ENCODE measurements at regions not wholly inside any gene's neighbourhood (a gene's known extent, or its start where the extent isn't known, plus 50 kb on each side); places are given as distances from the start of the nearest gene placed in this dataset.

DNA sequence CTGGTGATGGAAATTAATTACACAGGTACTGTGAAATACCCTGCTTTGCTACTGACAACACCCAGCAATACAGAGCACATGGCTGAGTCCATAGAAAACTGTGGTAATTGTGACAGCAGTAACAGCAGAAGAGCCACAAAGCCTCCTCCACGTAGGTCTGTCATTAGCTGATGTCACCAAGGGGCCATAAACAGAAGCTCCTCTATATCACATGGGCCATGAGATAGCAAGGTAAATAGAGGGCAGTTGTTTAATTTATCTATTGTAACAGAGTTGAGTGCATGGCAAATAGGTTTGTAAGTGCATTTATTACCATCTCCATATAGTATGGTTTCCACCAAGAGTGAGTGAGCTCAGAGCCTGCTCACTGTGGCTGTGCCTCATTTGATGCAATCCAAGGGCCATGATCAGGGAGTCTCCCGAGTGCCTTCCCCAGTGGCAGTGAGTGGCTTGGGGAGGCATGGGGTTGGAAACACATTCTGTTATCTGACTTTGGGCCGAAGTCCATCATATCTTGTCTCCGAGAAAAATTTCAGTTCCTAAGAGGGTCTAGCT lies 281.2 kb downstream of the SKAP2 start:
- no peak overlapping the region for H3K9ac ChIP-seq (ENCODE audit: low read depth in 1 of 2, low read length in 2 of 2)
- no peaks in the 10 kb centered on the region for H3K36me3 ChIP-seq (ENCODE audit: control insufficient read depth in 4 of 4, insufficient read depth in 3 of 4, low read depth in 1 of 4, low read length in 3 of 4)
- TF ChIP-seq, protein P1, sequence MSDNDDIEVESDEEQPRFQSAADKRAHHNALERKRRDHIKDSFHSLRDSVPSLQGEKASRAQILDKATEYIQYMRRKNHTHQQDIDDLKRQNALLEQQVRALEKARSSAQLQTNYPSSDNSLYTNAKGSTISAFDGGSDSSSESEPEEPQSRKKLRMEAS (IDR thresholded peaks at IDR 0.05) = no peak
- TF ChIP-seq, protein P2, sequence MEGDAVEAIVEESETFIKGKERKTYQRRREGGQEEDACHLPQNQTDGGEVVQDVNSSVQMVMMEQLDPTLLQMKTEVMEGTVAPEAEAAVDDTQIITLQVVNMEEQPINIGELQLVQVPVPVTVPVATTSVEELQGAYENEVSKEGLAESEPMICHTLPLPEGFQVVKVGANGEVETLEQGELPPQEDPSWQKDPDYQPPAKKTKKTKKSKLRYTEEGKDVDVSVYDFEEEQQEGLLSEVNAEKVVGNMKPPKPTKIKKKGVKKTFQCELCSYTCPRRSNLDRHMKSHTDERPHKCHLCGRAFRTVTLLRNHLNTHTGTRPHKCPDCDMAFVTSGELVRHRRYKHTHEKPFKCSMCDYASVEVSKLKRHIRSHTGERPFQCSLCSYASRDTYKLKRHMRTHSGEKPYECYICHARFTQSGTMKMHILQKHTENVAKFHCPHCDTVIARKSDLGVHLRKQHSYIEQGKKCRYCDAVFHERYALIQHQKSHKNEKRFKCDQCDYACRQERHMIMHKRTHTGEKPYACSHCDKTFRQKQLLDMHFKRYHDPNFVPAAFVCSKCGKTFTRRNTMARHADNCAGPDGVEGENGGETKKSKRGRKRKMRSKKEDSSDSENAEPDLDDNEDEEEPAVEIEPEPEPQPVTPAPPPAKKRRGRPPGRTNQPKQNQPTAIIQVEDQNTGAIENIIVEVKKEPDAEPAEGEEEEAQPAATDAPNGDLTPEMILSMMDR (IDR thresholded peaks at IDR 0.05; ENCODE audit: low read depth, low read length, missing input control) = no peak
- TF ChIP-seq NR2F2 (IDR thresholded peaks at IDR 0.05) (no peak), EGR1 (IDR thresholded peaks at IDR 0.05; ENCODE audit: low read depth in 2 of 2) (no peak), SP1 (IDR thresholded peaks at IDR 0.05) (no peak), FOXA1 (IDR thresholded peaks at IDR 0.05) (no peak), RXRA (IDR thresholded peaks at IDR 0.05) (no peak)
- TF ChIP-seq, protein P3, sequence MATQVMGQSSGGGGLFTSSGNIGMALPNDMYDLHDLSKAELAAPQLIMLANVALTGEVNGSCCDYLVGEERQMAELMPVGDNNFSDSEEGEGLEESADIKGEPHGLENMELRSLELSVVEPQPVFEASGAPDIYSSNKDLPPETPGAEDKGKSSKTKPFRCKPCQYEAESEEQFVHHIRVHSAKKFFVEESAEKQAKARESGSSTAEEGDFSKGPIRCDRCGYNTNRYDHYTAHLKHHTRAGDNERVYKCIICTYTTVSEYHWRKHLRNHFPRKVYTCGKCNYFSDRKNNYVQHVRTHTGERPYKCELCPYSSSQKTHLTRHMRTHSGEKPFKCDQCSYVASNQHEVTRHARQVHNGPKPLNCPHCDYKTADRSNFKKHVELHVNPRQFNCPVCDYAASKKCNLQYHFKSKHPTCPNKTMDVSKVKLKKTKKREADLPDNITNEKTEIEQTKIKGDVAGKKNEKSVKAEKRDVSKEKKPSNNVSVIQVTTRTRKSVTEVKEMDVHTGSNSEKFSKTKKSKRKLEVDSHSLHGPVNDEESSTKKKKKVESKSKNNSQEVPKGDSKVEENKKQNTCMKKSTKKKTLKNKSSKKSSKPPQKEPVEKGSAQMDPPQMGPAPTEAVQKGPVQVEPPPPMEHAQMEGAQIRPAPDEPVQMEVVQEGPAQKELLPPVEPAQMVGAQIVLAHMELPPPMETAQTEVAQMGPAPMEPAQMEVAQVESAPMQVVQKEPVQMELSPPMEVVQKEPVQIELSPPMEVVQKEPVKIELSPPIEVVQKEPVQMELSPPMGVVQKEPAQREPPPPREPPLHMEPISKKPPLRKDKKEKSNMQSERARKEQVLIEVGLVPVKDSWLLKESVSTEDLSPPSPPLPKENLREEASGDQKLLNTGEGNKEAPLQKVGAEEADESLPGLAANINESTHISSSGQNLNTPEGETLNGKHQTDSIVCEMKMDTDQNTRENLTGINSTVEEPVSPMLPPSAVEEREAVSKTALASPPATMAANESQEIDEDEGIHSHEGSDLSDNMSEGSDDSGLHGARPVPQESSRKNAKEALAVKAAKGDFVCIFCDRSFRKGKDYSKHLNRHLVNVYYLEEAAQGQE (IDR thresholded peaks at IDR 0.05) = no peak
- TF ChIP-seq, protein P4, sequence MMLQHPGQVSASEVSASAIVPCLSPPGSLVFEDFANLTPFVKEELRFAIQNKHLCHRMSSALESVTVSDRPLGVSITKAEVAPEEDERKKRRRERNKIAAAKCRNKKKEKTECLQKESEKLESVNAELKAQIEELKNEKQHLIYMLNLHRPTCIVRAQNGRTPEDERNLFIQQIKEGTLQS (IDR thresholded peaks at IDR 0.05) = no peak
- H3K4me1 ChIP-seq (ENCODE audit: control insufficient read depth in 4 of 4, insufficient read depth in 4 of 4, low read length in 3 of 4) = no peaks in the 10 kb centered on the region
- no peaks in the 10 kb centered on the region for H3K9me3 ChIP-seq (ENCODE audit: control insufficient read depth in 4 of 4, low read length in 3 of 4)
- 62% methylated on average over 4 of the region's 4 CpGs for WGBS
- DNase-seq (ENCODE audit: low spot score) = no peak
- H3K27ac ChIP-seq (ENCODE audit: low read depth in 1 of 2, low read length in 2 of 2) = no peak overlapping the region
- no peaks in the 10 kb centered on the region for H3K27me3 ChIP-seq (ENCODE audit: control insufficient read depth in 4 of 4, insufficient read depth in 4 of 4, low read length in 3 of 4)
- no peak overlapping the region for H3K4me3 ChIP-seq (ENCODE audit: low read depth in 1 of 3, low read length in 3 of 3)

DNA sequence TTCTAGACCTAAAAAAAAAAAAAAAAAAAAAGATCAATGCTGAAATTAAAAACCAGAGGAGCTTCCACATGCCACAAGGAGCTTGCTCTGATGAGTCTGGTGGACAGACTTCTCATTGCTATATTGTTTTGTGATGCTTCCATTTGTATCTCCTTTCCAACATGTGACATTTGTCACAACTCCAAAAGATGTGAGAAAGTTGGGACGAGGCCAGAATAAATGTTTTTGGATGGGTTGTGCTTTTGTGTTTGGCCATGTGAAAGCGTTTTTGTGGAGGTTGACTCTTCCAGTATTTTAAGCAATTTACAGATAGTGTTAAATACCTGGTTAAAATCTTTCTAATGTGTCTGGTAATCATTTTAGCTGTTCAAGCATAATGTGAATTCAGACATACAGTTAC lies 280.1 kb downstream of the SKAP2 start:
- no peak for DNase-seq (ENCODE audit: low spot score)
- no peak overlapping the region for H3K4me3 ChIP-seq (ENCODE audit: low read depth in 1 of 3, low read length in 3 of 3)
- no peak overlapping the region for H3K9ac ChIP-seq (ENCODE audit: low read depth in 1 of 2, low read length in 2 of 2)
- no peaks in the 10 kb centered on the region for H3K36me3 ChIP-seq (ENCODE audit: control insufficient read depth in 4 of 4, insufficient read depth in 3 of 4, low read depth in 1 of 4, low read length in 3 of 4)
- H3K27ac ChIP-seq (ENCODE audit: low read depth in 1 of 2, low read length in 2 of 2) = no peak overlapping the region
- no peaks in the 10 kb centered on the region for H3K27me3 ChIP-seq (ENCODE audit: control insufficient read depth in 4 of 4, insufficient read depth in 4 of 4, low read length in 3 of 4)
- H3K9me3 ChIP-seq (ENCODE audit: control insufficient read depth in 4 of 4, low read length in 3 of 4) = no peaks in the 10 kb centered on the region
- 59% methylated on average over 2 of the region's 2 CpGs for WGBS
- H3K4me1 ChIP-seq (ENCODE audit: control insufficient read depth in 4 of 4, insufficient read depth in 4 of 4, low read length in 3 of 4) = no peaks in the 10 kb centered on the region
- TF ChIP-seq HNF4A (conservative IDR thresholded peaks at IDR 0.05) (no peak), GABPA (IDR thresholded peaks at IDR 0.05 in 1 of 2, conservative IDR thresholded peaks at IDR 0.05 in 1 of 2) (no peak), FOXA1 (IDR thresholded peaks at IDR 0.05) (no peak), RAD21 (IDR thresholded peaks at IDR 0.05) (no peak), NR2F2 (IDR thresholded peaks at IDR 0.05) (no peak), TAF1 (conservative IDR thresholded peaks at IDR 0.05) (no peak), JUND (IDR thresholded peaks at IDR 0.05) (no peak), HNF4G (IDR thresholded peaks at IDR 0.05) (no peak), YY1 (IDR thresholded peaks at IDR 0.05) (no peak), EGR1 (IDR thresholded peaks at IDR 0.05; ENCODE audit: low read depth in 2 of 2) (no peak)
- TF ChIP-seq, protein P1 (IDR thresholded peaks at IDR 0.05) = no peak
- TF ChIP-seq, protein P3 (IDR thresholded peaks at IDR 0.05) = no peak
- TF ChIP-seq, protein P5, sequence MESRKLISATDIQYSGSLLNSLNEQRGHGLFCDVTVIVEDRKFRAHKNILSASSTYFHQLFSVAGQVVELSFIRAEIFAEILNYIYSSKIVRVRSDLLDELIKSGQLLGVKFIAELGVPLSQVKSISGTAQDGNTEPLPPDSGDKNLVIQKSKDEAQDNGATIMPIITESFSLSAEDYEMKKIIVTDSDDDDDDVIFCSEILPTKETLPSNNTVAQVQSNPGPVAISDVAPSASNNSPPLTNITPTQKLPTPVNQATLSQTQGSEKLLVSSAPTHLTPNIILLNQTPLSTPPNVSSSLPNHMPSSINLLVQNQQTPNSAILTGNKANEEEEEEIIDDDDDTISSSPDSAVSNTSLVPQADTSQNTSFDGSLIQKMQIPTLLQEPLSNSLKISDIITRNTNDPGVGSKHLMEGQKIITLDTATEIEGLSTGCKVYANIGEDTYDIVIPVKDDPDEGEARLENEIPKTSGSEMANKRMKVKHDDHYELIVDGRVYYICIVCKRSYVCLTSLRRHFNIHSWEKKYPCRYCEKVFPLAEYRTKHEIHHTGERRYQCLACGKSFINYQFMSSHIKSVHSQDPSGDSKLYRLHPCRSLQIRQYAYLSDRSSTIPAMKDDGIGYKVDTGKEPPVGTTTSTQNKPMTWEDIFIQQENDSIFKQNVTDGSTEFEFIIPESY (IDR thresholded peaks at IDR 0.05) = no peak
- TF ChIP-seq, protein P4 (IDR thresholded peaks at IDR 0.05) = no peak
